Globus pallidus (tissue), 1 donor: ENCODE measurements at regions not wholly inside any gene's neighbourhood (a gene's known extent, or its start where the extent isn't known, plus 50 kb on each side); places are given as distances from the start of the nearest gene placed in this dataset.

Source experiments
- DNase-seq: peaks from one replicate; pipeline ENCODE4 v3.0.0-alpha.2; 2015; ENCODE audit warnings: low spot score

- DNase-seq, result no peak
Measured at GRCh38 chr1:29586991-29587745, 350.8 kb downstream of the PTPRU start.

GRCh38 chr1:29586215-29586614 lies 349.9 kb downstream of the PTPRU start:
- no peak for DNase-seq

GRCh38 chr1:29585656-29586055 lies 349.3 kb downstream of the PTPRU start:
- DNase-seq, result no peak

- DNase-seq, result no peak
Measured at GRCh38 chr1:29585201-29585600, 348.9 kb downstream of the PTPRU start.

DNA sequence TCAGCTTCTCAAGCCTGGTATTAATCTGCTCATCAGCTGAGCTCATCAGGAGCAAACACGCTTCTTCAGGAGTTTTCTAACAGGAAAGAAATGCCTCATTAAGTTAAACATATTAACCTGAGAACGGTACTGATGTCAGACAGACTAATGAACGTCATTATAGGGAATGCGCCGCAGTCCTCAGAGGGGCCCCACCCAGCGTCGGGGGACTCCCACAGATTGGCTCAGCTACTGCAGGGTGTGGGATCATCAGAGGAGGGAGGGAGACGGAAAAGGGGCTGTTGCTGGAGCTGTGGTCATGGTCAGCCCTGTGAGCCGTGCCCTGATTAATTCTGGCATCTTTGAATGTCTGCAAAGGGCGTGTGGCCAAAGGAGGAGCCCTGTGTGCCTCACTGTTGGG lies 348.5 kb downstream of the PTPRU start:
- no peak for DNase-seq

DNA sequence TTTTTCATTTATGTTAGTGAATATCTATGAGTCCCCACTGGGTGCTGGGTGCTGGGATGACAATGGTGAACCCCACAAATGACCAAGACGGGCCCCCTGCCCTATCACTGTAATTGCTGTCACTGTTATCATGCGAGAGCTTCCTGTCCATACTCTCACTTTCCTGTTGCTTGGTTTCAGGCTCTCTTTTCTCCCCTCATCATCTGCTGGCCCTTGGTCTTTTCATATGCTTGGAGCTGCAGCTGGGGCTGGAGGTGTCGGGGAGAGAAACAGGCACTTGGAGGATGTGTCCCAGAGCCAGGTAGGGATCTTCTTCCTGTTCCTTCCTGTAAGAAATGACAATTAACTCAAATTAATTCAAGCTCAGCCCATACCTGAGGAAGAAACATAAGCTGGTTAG lies 348.0 kb downstream of the PTPRU start:
- no peak for DNase-seq

DNA sequence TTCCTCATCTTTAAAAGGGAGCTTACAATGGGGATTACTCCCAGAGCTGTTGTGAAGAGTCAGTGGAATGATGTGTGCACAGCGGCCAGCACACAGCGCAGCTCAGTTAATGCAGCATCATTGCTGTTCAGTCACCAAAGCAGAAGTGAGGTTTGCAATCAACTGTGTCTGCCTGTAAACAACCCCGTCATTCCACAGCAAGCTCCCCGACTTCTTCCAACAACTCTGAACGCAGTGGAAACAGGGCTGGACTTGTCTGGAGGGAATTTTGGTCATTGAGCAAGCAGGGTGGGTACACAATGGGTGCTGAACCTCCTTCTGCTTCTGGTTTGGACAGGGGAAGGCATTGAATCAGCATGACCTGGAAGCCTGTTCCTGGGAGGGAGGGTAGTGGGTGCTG lies 347.4 kb downstream of the PTPRU start:
- DNase-seq, result no peak

GRCh38 chr1:29581256-29581655 lies 344.9 kb downstream of the PTPRU start:
- DNase-seq, result no peak

- DNase-seq, result no peak
Measured at GRCh38 chr1:29579821-29580425, 343.6 kb downstream of the PTPRU start.

GRCh38 chr1:29577512-29577911 lies 341.2 kb downstream of the PTPRU start:
- no peak for DNase-seq

DNA sequence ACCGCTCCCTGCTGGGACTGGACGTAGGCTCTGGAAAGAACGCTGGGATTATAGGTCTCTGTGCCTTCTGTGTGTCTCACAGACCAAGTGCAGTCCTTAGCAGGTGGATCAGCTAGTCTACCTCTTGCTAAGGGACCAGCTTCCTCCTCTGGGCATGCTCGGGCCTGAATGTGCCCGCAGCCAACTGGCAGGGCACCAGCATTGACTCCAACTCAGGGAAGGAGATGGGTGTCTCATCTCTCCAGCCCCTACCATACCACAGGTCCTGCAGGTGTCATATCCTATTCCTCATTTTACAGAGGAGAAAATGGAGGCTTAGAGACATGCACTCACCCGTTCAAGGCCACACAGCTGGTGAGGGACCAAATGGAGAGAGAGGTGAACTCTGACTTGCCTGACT lies 340.2 kb downstream of the PTPRU start:
- no peak for DNase-seq

- DNase-seq, result no peak
Measured at GRCh38 chr1:29575826-29576225, 339.5 kb downstream of the PTPRU start.

- no peak for DNase-seq
Measured at GRCh38 chr1:29575277-29575676, 339.0 kb downstream of the PTPRU start.

DNA sequence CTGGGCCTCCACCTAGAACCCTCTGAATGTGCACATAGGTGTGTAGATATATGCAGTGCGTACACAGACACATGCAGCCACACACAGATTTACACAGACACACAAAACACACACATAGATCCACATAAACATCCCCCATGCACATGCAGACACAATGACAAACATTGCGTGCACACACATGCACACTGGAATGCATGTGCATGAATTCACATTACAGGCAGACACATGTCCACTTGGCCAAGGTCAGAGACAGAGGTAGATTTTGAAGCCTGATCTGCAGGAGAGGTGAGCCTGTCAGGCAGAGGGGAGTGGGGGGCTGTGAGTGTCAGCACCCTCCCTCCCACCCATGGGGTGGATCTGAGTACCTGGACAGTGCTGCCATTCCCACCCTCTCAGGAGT lies 338.5 kb downstream of the PTPRU start:
- no peak for DNase-seq

GRCh38 chr1:29569971-29570634 lies 333.8 kb downstream of the PTPRU start:
- DNase-seq, result no peak

DNA sequence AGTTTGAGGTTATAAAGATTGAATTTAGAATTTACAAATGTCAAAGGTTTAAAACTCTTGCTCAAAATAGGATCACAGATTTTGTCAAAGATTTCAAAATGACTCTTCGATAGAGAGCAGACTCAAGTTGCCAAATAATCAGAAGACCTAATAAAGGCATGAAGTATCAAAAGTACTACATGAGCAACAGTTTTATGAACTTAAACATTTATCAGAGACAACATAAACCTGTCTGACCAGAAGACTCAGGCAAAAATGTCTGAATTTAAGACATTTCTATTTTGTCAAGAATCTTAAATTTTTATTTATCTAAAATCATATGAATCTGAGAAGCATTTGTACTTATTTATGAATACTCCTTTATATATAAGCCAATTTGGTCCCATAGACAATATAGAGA lies 330.9 kb downstream of the PTPRU start:
- DNase-seq, result no peak

DNA sequence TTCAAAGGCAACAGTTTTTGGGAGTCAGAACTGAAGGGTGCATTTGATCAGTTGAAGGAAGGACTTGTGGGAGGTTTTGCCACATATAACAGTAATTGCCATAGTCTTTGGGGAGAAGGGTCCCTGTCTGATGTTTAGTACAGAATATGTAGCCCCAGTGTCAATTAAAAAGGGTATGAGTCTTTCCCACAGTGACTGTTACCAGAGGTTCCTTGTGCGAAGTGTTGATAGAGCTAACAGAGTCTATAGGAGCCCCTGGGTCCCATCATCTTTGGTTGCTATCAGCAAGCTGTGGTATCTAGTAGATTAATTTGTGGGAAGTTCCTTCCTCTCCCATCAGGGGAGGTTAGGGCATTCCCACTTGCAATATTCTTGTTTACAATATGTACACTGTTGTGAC lies 329.2 kb downstream of the PTPRU start:
- DNase-seq, result no peak

- no peak for DNase-seq
Measured at GRCh38 chr1:29563571-29563970, 327.2 kb downstream of the PTPRU start.

- DNase-seq, result no peak
Measured at GRCh38 chr1:29563092-29563491, 326.8 kb downstream of the PTPRU start.

DNA sequence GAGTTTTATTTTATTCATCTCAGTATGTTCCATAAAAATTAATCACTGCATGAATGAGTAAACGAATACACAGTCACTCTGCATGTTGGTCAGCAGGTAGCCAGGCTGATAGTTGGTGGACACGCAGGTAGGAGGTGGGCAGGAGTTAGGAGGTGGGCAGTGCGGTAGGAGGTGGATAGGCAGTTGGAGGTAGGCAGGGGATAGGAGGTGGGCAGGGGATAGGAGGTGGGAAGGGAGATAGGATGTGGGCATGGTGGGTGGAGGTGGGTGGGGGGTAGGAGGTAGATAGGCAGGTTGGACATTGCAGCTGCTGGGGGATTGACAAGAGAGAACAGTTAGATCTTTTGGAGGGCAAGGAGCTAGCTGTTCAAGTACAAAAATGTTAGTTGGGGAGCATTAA lies 322.7 kb downstream of the PTPRU start:
- DNase-seq, result no peak

GRCh38 chr1:29557701-29558600 lies 321.6 kb downstream of the PTPRU start:
- no peak for DNase-seq

- DNase-seq, result no peak
Measured at GRCh38 chr1:29557066-29557465, 320.7 kb downstream of the PTPRU start.
